ENCODE measurements at regions not wholly inside any gene's neighbourhood (a gene's known extent, or its start where the extent isn't known, plus 50 kb on each side); places are given as distances from the start of the nearest gene placed in this dataset.

GRCh38 chr20:6418732-6419131 lies 295.9 kb upstream of the FERMT1 start:
- Histone ChIP-seq H3K4me3 (ENCODE audit: low read length) (no peak overlapping the region), H4K20me1 (ENCODE audit: insufficient read depth) (no peaks in the 10 kb centered on the region), H3K27ac (ENCODE audit: low read length) (no peak overlapping the region), H3F3A (ENCODE audit: insufficient read depth, low read length, poor library complexity, severe bottlenecking) (no peaks in the 10 kb centered on the region), H3K9me2 (ENCODE audit: insufficient read depth, low read length) (no peaks in the 10 kb centered on the region), H3K9me3 (ENCODE audit: low read length) (no peaks in the 10 kb centered on the region), H3K36me3 (ENCODE audit: insufficient read depth, low read length) (no peaks in the 10 kb centered on the region), H3K4me2 (ENCODE audit: low read length) (no peak overlapping the region), H3K79me2 (replicated peaks; ENCODE audit: insufficient read depth, low read length) (no peaks in the 10 kb centered on the region), H2AFZ (ENCODE audit: low read depth, low read length) (no peak overlapping the region), H3K27me3 (ENCODE audit: insufficient read depth, low read depth, low read length) (no peaks in the 10 kb centered on the region), H3K9ac (ENCODE audit: low read length) (no peak overlapping the region)
- TF ChIP-seq REST (IDR thresholded peaks at IDR 0.05; ENCODE audit: borderline replicate concordance) (no peak), EP300 (conservative IDR thresholded peaks at IDR 0.05; ENCODE audit: poor library complexity, severe bottlenecking) (no peak), MXI1 (conservative IDR thresholded peaks at IDR 0.05; ENCODE audit: poor library complexity, severe bottlenecking) (no peak), POLR2AphosphoS5 (IDR thresholded peaks at IDR 0.05) (no peak), SMC3 (conservative IDR thresholded peaks at IDR 0.05; ENCODE audit: poor library complexity) (no peak), EZH2 (IDR thresholded peaks at IDR 0.05; ENCODE audit: borderline replicate concordance, insufficient read depth, low read length, poor library complexity, severe bottlenecking) (no peak), TAF1 (IDR thresholded peaks at IDR 0.05; ENCODE audit: low read depth) (no peak), RAD21 (conservative IDR thresholded peaks at IDR 0.05) (no peak), CTCF (IDR thresholded peaks at IDR 0.05; ENCODE audit: poor library complexity, severe bottlenecking) (no peak)

GRCh38 chr20:6416371-6416770 lies 293.5 kb upstream of the FERMT1 start:
- no peaks in the 10 kb centered on the region for H4K20me1 ChIP-seq (ENCODE audit: insufficient read depth)
- no peak overlapping the region for H3K4me3 ChIP-seq (ENCODE audit: low read length)
- H3K79me2 ChIP-seq (replicated peaks; ENCODE audit: insufficient read depth, low read length), result no peaks in the 10 kb centered on the region
- TF ChIP-seq MXI1 (conservative IDR thresholded peaks at IDR 0.05; ENCODE audit: poor library complexity, severe bottlenecking), result no peak
- no peak for TF ChIP-seq CTCF (IDR thresholded peaks at IDR 0.05; ENCODE audit: poor library complexity, severe bottlenecking)
- no peak for TF ChIP-seq POLR2AphosphoS5 (IDR thresholded peaks at IDR 0.05)
- no peak for TF ChIP-seq RAD21 (conservative IDR thresholded peaks at IDR 0.05)
- no peak for TF ChIP-seq REST (IDR thresholded peaks at IDR 0.05; ENCODE audit: borderline replicate concordance)
- no peak for TF ChIP-seq EP300 (conservative IDR thresholded peaks at IDR 0.05; ENCODE audit: poor library complexity, severe bottlenecking)
- no peak for TF ChIP-seq SMC3 (conservative IDR thresholded peaks at IDR 0.05; ENCODE audit: poor library complexity)
- no peak for TF ChIP-seq TAF1 (IDR thresholded peaks at IDR 0.05; ENCODE audit: low read depth)
- no peak for TF ChIP-seq EZH2 (IDR thresholded peaks at IDR 0.05; ENCODE audit: borderline replicate concordance, insufficient read depth, low read length, poor library complexity, severe bottlenecking)
- no peaks in the 10 kb centered on the region for H3K27me3 ChIP-seq (ENCODE audit: insufficient read depth, low read depth, low read length)
- no peak overlapping the region for H3K4me2 ChIP-seq (ENCODE audit: low read length)
- no peak overlapping the region for H2AFZ ChIP-seq (ENCODE audit: low read depth, low read length)
- H3F3A ChIP-seq (ENCODE audit: insufficient read depth, low read length, poor library complexity, severe bottlenecking), result no peaks in the 10 kb centered on the region
- H3K9me3 ChIP-seq (ENCODE audit: low read length), result no peaks in the 10 kb centered on the region
- H3K36me3 ChIP-seq (ENCODE audit: insufficient read depth, low read length), result no peaks in the 10 kb centered on the region
- H3K27ac ChIP-seq (ENCODE audit: low read length), result no peak overlapping the region
- H3K9me2 ChIP-seq (ENCODE audit: insufficient read depth, low read length), result no peaks in the 10 kb centered on the region
- no peak overlapping the region for H3K9ac ChIP-seq (ENCODE audit: low read length)
